ENCODE measurements at regions not wholly inside any gene's neighbourhood (a gene's known extent, or its start where the extent isn't known, plus 50 kb on each side); places are given as distances from the start of the nearest gene placed in this dataset.
A peak's percentile ranks its signal among the peaks of the same experiment; 100 is the strongest.

DNA sequence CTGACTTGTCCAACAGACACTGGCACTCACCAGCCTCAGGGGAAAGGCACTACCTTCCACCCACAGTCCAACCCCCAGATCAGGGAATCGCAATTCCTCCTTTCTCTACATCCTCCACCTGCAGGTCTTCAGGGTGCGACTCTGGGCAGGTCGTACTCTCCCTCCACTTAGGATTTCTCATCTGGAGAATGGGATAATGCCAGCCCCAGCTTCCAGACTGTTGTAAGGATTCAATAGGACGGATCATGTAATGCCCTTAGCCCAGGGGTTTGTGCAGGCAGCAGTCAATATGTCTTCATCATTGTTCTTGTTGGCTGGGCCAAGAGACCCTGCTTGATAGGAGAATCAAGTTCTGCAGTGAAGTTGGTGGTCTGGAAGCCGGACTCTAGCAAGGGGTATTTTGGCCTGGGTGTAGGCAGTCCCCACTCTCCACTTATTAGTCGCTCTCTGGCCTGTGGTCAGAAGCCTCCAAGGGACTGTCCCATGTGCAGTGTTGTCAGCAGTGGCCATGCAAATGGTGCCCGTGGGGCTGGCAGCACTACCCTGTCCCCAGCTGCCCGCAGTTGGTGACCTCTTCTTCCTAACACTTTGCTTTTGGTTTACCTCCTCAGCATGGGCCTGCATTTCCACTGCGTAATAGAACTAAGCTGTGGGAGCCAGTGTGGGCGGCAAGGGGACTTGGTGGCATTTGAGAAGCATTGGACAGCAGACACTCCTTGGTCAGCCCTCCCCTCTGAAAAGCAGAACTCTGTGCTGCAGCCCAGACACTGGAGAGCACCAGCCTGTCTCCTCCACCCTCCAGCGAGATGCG, 172.4 kb upstream of the HS6ST1 start:
- Histone ChIP-seq H3K4me1 (peaks cover 10 to 21% (median 13%) of the 10 kb centered on the region in 3 donors), H3K27ac (peak overlapping the region in 1 of 4 donors; percentile 50), H3K9me3 (no peaks in the 10 kb centered on the region), H3K36me3 (no peaks in the 10 kb centered on the region), H3K27me3 (no peaks in the 10 kb centered on the region), H3K4me3 (no peak overlapping the region)
- DNase-seq (peak in 1 of 6 donors; percentile 8), ATAC-seq (no peak), FAIRE-seq (no peak)
- no peak for TF ChIP-seq CTCF (IDR thresholded peaks at IDR 0.05)
- intact Hi-C loops (cut with DNase I) = no loop called here
- 96 to 98% methylated on average over 12 of the region's 12 CpGs for WGBS, 2 donors

DNA sequence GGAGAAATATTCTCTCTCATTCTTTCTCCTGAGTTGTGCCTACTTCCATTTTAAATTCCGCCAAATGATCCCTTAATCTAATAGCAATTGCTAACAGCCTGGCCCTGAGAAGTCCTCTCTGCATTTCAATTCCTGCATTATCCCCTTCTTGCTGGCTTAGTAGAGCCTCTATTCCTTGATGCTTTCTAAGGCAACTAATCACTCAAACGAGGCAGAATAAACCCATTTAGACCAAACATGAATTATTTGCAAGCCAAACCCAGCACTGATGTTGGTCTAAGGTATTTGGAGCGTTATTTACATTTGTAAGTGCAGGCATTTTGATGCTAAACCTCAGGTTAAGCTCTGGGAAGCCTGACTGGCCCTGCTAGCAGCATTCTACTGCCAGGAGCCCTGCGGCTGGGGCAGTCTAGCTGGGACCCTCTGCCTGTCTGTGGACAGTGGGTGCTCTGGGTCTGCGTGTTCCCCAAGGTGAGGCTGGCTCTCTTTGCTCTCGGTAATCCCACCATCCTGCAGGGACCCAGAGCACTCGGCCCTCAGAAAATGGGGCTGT, 173.1 kb upstream of the HS6ST1 start:
- no peak for FAIRE-seq
- 95 to 96% methylated on average over 7 of the region's 7 CpGs for WGBS, 2 donors
- no peaks in the 10 kb centered on the region for H3K36me3 ChIP-seq
- H3K9me3 ChIP-seq = no peaks in the 10 kb centered on the region
- no peak for ATAC-seq
- no peak overlapping the region for H3K27ac ChIP-seq
- TF ChIP-seq CTCF (IDR thresholded peaks at IDR 0.05) = no peak
- intact Hi-C loops (cut with DNase I) = no loop called here
- no peak overlapping the region for H3K4me3 ChIP-seq
- peaks cover 10 to 21% (median 13%) of the 10 kb centered on the region in 3 donors for H3K4me1 ChIP-seq
- DNase-seq = no peak
- H3K27me3 ChIP-seq = no peaks in the 10 kb centered on the region

DNA sequence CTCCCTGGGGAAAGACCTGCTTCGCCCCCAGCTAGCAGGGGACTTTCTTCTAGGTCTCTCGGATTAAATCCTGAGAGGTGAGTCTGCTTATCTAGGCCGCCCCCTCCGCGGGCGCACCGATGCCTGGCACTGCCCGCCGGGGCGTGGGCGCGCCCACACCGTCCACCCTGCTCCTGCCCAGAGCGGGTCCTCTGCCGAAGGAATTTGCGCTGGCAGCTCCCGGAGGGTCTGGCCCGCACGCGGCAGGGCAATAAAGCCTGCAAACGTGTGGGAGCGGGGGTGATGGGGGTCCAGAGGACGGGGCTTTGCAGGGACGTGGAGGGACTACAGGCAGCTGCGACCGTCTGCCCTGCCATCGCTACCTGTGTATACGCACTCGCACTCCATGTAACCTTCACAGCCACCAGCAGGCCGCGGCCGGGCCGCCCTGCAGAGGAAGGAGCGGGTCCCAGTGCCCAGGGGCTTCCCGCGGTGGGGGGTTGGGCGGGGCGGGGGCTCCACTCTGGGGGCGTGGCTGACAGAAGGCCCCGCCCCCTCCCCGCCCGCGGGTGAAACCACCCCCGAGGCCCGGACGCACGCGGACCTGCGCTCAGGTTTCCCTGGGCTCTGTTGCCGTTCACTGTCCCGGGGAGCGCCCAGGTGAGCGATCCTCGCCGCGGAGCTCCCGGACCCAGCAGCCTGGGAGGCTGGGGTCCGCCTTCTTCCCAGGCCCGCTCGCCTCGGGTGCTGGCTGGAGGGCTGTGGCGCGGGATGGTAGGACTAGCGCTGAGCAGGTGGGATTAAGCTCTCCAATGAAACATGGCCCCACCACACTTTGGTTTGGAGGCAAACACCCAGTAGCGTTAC, 174.5 kb upstream of the HS6ST1 start:
- intact Hi-C loops (cut with DNase I) = no loop called here
- WGBS, 2 donors = 80 to 84% methylated on average over 62 to 65 of the region's 65 CpGs

DNA sequence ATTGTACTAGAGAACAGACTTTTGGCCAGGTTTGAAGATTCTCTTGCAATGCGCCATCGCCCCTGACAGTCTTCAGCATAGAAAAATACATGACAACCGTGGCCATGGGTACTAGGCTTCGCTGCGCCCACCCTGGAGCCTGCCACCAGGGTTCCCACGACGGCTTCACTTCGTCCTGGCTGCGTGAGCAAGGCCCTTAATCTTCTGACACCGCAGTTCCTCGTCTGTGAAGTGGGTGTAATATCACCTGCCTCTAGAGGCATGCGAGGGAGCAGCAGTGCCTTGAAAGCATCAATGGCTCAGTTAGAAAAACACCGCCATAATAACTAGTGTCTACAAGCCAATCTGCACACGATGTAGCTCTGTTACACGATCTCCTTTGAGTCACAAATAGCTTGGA, 175.2 kb upstream of the HS6ST1 start:
- WGBS, 2 donors = 76 to 82% methylated on average over 15 of the region's 15 CpGs
- Histone ChIP-seq H3K27ac (peak overlapping the region; percentile 4 to 81 (median 64)), H3K36me3 (no peaks in the 10 kb centered on the region), H3K27me3 (no peaks in the 10 kb centered on the region), H3K9me3 (no peaks in the 10 kb centered on the region), H3K4me3 (no peak overlapping the region), H3K4me1 (peaks cover 10 to 21% (median 13%) of the 10 kb centered on the region in 3 donors)
- intact Hi-C loops (cut with DNase I) = no loop called here
- peak in 2 of 6 donors; percentile 5 to 11 for DNase-seq
- no peak for TF ChIP-seq CTCF (IDR thresholded peaks at IDR 0.05)
- FAIRE-seq = no peak
- peak; percentile 2 to 18 (median 7) for ATAC-seq

More for the DNA sequence above, 174.5 kb upstream of the HS6ST1 start:
- H3K27me3 ChIP-seq = no peaks in the 10 kb centered on the region
- H3K4me1 ChIP-seq = peaks cover 10 to 21% (median 13%) of the 10 kb centered on the region in 3 donors
- H3K27ac ChIP-seq = no peak overlapping the region
- no peak for FAIRE-seq
- H3K36me3 ChIP-seq = no peaks in the 10 kb centered on the region
- DNase-seq = peak in 2 of 6 donors; percentile 7 to 16
- ATAC-seq = no peak
- H3K4me3 ChIP-seq = no peak overlapping the region
- TF ChIP-seq CTCF (IDR thresholded peaks at IDR 0.05) = no peak
- H3K9me3 ChIP-seq = no peaks in the 10 kb centered on the region

Data from pancreas (tissue), 10 donors.